HCT116 (cell line): ENCODE measurements at regions not wholly inside any gene's neighbourhood (a gene's known extent, or its start where the extent isn't known, plus 50 kb on each side); places are given as distances from the start of the nearest gene placed in this dataset.

Experiments used
- ATAC-seq: fragments of 200-7000 bp; cut with Tn5 transposase; 2 replicates; pipeline ENCODE4 v1.9.1; 2020; ENCODE audit warnings: mild to moderate bottlenecking, moderate library complexity
- BruUV-seq: library from RNA; stranded (reverse); fragments of 400-500 nt; replicated peaks from 2 replicates; lab custom pipeline; 2021; lab: Mats Ljungman, UMichigan
- CTCF ChIA-PET: fragments of 300-600 bp; sonication (Branson Sonifier 250); formaldehyde crosslinking; loops from one replicate; lab custom pipeline; 2021; ENCODE audit warnings: antibody characterized with exemption; lab: Charles Lee
- POLR2A ChIA-PET: fragments of 300-600, 350-600 bp; sonication (Branson Sonifier 250); formaldehyde crosslinking; loops from one replicate; lab custom pipeline; 2021; ENCODE audit warnings: antibody characterized with exemption; lab: Charles Lee
- RAD21 ChIA-PET, 2 experiments: fragments of 300-600 bp; sonication (Branson Sonifier 250); formaldehyde crosslinking; loops; one replicate each; lab custom pipeline; 2023; ENCODE audit warnings: low total read pairs in 2 of 2; ENCODE audit not compliant: uncharacterized antibody in 2 of 2, unreplicated experiment in 2 of 2, low non-redundant PET in 1 of 2; lab: Charles Lee
- DNase-seq: peaks from one replicate; pipeline ENCODE4 v3.0.0-alpha.2; 2010; ENCODE audit warnings: low read depth, low spot score
- H2AFZ ChIP-seq: fragments of 200-600 bp; shearing (Covaris generic), sonication (generic); 2 replicates; pipeline ENCODE4 v1.6.1; 2017; ENCODE audit warnings: low read depth, mixed run types, mixed read lengths, antibody characterized with exemption, low read length; ENCODE audit not compliant: poor library complexity, severe bottlenecking
- H3K27ac ChIP-seq: 2 replicates; pipeline ENCODE4 v1.5.1; 2012; ENCODE audit warnings: low read depth, low read length
- H3K27me3 ChIP-seq: fragments of 200-600 bp; sonication (generic); 2 replicates; pipeline ENCODE4 v1.6.1; 2016; ENCODE audit warnings: mixed run types, low read length, mixed read lengths; ENCODE audit not compliant: insufficient read depth
- H3K36me3 ChIP-seq, 2 experiments: fragments of 200-500 bp in 1 of 2; fragments of 200-600 bp in 1 of 2; sonication (Bioruptor generic) in 1 of 2; sonication (generic) in 1 of 2; 2 replicates each; pipeline versions ENCODE4 v1.5.1 to v1.6.1; 2014 to 2016; ENCODE audit warnings: low read length in 2 of 2, inconsistent platforms in 1 of 2, mixed read lengths in 1 of 2, mixed run types in 1 of 2; ENCODE audit not compliant: insufficient read depth in 2 of 2, control insufficient read depth in 1 of 2
- H3K4me1 ChIP-seq, 2 experiments: fragments of 200-600 bp in 1 of 2; sonication (generic) in 1 of 2; 2 replicates each; pipeline versions ENCODE4 v1.5.1 to v1.6.1; 2012 to 2017; ENCODE audit warnings: low read length in 2 of 2, inconsistent platforms in 1 of 2, mild to moderate bottlenecking in 1 of 2, mixed read lengths in 1 of 2, mixed run types in 1 of 2, moderate library complexity in 1 of 2; ENCODE audit not compliant: insufficient read depth in 2 of 2, control insufficient read depth in 1 of 2
- H3K4me2 ChIP-seq: fragments of 200-600 bp; sonication (generic); 2 replicates; pipeline ENCODE4 v1.6.1; 2017; ENCODE audit warnings: mixed run types, low read length, mixed read lengths
- H3K4me3 ChIP-seq, 2 experiments: fragments of 200-600 bp in 1 of 2; sonication (generic) in 1 of 2; replicated peaks in 1 of 2; 2 replicates each; pipeline ENCODE4 v1.5.1; 2011 to 2016; ENCODE audit warnings: low read length in 2 of 2, control low read depth in 1 of 2, low read depth in 1 of 2, mild to moderate bottlenecking in 1 of 2, mixed read lengths in 1 of 2, mixed run types in 1 of 2
- H3K79me2 ChIP-seq: fragments of 200-600 bp; sonication (generic); 2 replicates; pipeline ENCODE4 v1.6.1; 2017; ENCODE audit warnings: mild to moderate bottlenecking, mixed run types, low read length, moderate library complexity, mixed read lengths; ENCODE audit not compliant: insufficient read depth
- H3K9ac ChIP-seq: fragments of 200-600 bp; sonication (generic); 2 replicates; pipeline ENCODE4 v1.6.1; 2016; ENCODE audit warnings: low read length, mixed read lengths
- H3K9me2 ChIP-seq: fragments of 200-600 bp; sonication (generic), shearing (Covaris generic); 2 replicates; pipeline ENCODE4 v1.6.1; 2017; ENCODE audit warnings: mixed run types, mild to moderate bottlenecking, moderate library complexity; ENCODE audit not compliant: insufficient read depth
- H3K9me3 ChIP-seq, 2 experiments: fragments of 200-500 bp in 1 of 2; fragments of 200-600 bp in 1 of 2; sonication (Bioruptor generic) in 1 of 2; sonication (generic) in 1 of 2; 2 replicates each; pipeline ENCODE4 v1.6.1; 2014 to 2017; ENCODE audit warnings: low read length in 2 of 2, mixed read lengths in 2 of 2, inconsistent platforms in 1 of 2, low read depth in 1 of 2, mild to moderate bottlenecking in 1 of 2, mixed run types in 1 of 2, moderate library complexity in 1 of 2; ENCODE audit not compliant: control insufficient read depth in 1 of 2, insufficient read depth in 1 of 2
- H4K20me1 ChIP-seq: fragments of 200-600 bp; sonication (generic), shearing (Covaris generic); 2 replicates; pipeline ENCODE4 v1.6.1; 2017; ENCODE audit warnings: mixed run types, mild to moderate bottlenecking, moderate library complexity; ENCODE audit not compliant: insufficient read depth
- CEBPB ChIP-seq: IDR thresholded peaks from 2 replicates; pipeline ENCODE4 v1.6.1; 2012; ENCODE audit warnings: low read depth
- EGR1 ChIP-seq: IDR thresholded peaks from 2 replicates; pipeline ENCODE4 v1.6.1; 2012; ENCODE audit warnings: low read depth
- EZH2 ChIP-seq: fragments of 200-600 bp; sonication (generic); IDR thresholded peaks from 2 replicates; pipeline ENCODE4 v1.6.1; 2017; ENCODE audit warnings: antibody characterized with exemption, mixed run types
- POLR2A ChIP-seq: IDR thresholded peaks from 2 replicates; pipeline ENCODE4 v1.7.0; 2011; ENCODE audit warnings: borderline replicate concordance; ENCODE audit not compliant: insufficient read depth, insufficient read length; ENCODE audit errors: extremely low read depth
- POLR2AphosphoS5 ChIP-seq: IDR thresholded peaks from 2 replicates; pipeline ENCODE4 v1.6.1; 2011; ENCODE audit warnings: mild to moderate bottlenecking, low read depth, low read length, moderate library complexity
- REST ChIP-seq: IDR thresholded peaks from 2 replicates; pipeline ENCODE4 v1.6.1; 2012; ENCODE audit warnings: low read depth
- SRF ChIP-seq: IDR thresholded peaks from 2 replicates; pipeline ENCODE4 v1.6.1; 2012; ENCODE audit warnings: low read depth
- TCF7L2 ChIP-seq: IDR thresholded peaks from 2 replicates; pipeline ENCODE4 v1.7.0; 2011; ENCODE audit warnings: borderline replicate concordance, inconsistent platforms; ENCODE audit not compliant: insufficient read depth, insufficient read length; ENCODE audit errors: extremely low read depth
- ZNF274 ChIP-seq: fragments of 200-500 bp; sonication (Bioruptor generic); IDR thresholded peaks from 2 replicates; pipeline ENCODE4 v1.6.1; 2014; ENCODE audit warnings: mild to moderate bottlenecking, low read depth, low read length, inconsistent platforms
- intact Hi-C: fragments of 100-400 bp; cut with micrococcal nuclease; formaldehyde crosslinking; loops from 2 replicates; pipeline ENCODE4 v1.10.0; 2022

GRCh38 chr1:99496067-99496466 lies 149.8 kb upstream of the PALMD start:
- intact Hi-C loops = no loop called here
- no peak for DNase-seq
- POLR2A ChIA-PET = no interaction called here

More at GRCh38 chr1:99496067-99496466, 149.8 kb upstream of the PALMD start:
- Histone ChIP-seq H3K9ac (no peak overlapping the region), H2AFZ (no peak overlapping the region), H3K9me3 (no peaks in the 10 kb centered on the region), H3K9me2 (no peaks in the 10 kb centered on the region), H4K20me1 (no peaks in the 10 kb centered on the region), H3K4me2 (no peak overlapping the region), H3K4me1 (no peaks in the 10 kb centered on the region), H3K79me2 (no peaks in the 10 kb centered on the region), H3K36me3 (no peaks in the 10 kb centered on the region), H3K27me3 (no peaks in the 10 kb centered on the region), H3K4me3 (no peak overlapping the region), H3K27ac (no peak overlapping the region)
- BruUV-seq = no TSS peak
- ATAC-seq = no peak
- no peak for TF ChIP-seq REST
- no peak for TF ChIP-seq CEBPB
- no peak for TF ChIP-seq EZH2
- TF ChIP-seq SRF = no peak
- TF ChIP-seq POLR2A = no peak
- TF ChIP-seq TCF7L2 = no peak
- no peak for TF ChIP-seq ZNF274
- TF ChIP-seq EGR1 = no peak
- no peak for TF ChIP-seq POLR2AphosphoS5
- ChIA-PET RAD21 (no interaction called here), CTCF (no interaction called here)
